Liver (tissue), 8 donors: ENCODE measurements at regions not wholly inside any gene's neighbourhood (a gene's known extent, or its start where the extent isn't known, plus 50 kb on each side); places are given as distances from the start of the nearest gene placed in this dataset.

Experiments used
- DNase-seq: peaks from one replicate; pipeline ENCODE4 v3.0.0-alpha.2; 2017; ENCODE audit warnings: low spot score
- H3K27ac ChIP-seq, 2 donors: one replicate each; pipeline ENCODE4 v1.7.0; 2013; ENCODE audit warnings: inconsistent platforms in 2 of 2, low read length in 2 of 2, control low read depth in 1 of 2, low read depth in 1 of 2, mild to moderate bottlenecking in 1 of 2
- H3K27me3 ChIP-seq, 4 donors: one replicate each; pipeline versions ENCODE4 v1.6.1 to v1.7.0; 2013; ENCODE audit warnings: low read length in 3 of 4, inconsistent platforms in 1 of 4, mild to moderate bottlenecking in 1 of 4, moderate library complexity in 1 of 4; ENCODE audit not compliant: control insufficient read depth in 4 of 4, insufficient read depth in 4 of 4
- H3K36me3 ChIP-seq, 4 donors: one replicate each; pipeline versions ENCODE4 v1.6.1 to v1.7.0; 2013; ENCODE audit warnings: low read length in 3 of 4, mild to moderate bottlenecking in 3 of 4, low read depth in 1 of 4, moderate library complexity in 1 of 4; ENCODE audit not compliant: control insufficient read depth in 4 of 4, insufficient read depth in 3 of 4
- H3K4me1 ChIP-seq, 4 donors: one replicate each; pipeline versions ENCODE4 v1.6.1 to v1.7.0; 2013; ENCODE audit warnings: low read length in 3 of 4, mild to moderate bottlenecking in 3 of 4, moderate library complexity in 1 of 4; ENCODE audit not compliant: control insufficient read depth in 4 of 4, insufficient read depth in 4 of 4
- H3K4me3 ChIP-seq, 3 donors: one replicate each; pipeline versions ENCODE4 v1.6.1 to v1.7.0; 2013; ENCODE audit warnings: low read length in 3 of 3, control low read depth in 1 of 3, low read depth in 1 of 3, mild to moderate bottlenecking in 1 of 3
- H3K9ac ChIP-seq, 2 donors: one replicate each; pipeline ENCODE4 v1.7.0; 2013; ENCODE audit warnings: low read length in 2 of 2, mild to moderate bottlenecking in 2 of 2, moderate library complexity in 2 of 2, control low read depth in 1 of 2, low read depth in 1 of 2
- H3K9me3 ChIP-seq, 4 donors: one replicate each; pipeline versions ENCODE4 v1.6.1 to v1.7.0; 2013; ENCODE audit warnings: low read length in 3 of 4; ENCODE audit not compliant: control insufficient read depth in 4 of 4
- ATF3 ChIP-seq: IDR thresholded peaks from 2 replicates; pipeline ENCODE4 v1.6.1; 2016; ENCODE audit warnings: antibody characterized with exemption
- CTCF ChIP-seq: fragments of 150-350 bp; IDR thresholded peaks from 2 replicates; pipeline ENCODE4 v1.5.1; 2017; ENCODE audit warnings: improper control_type of control experiment, low read depth, low read length; ENCODE audit not compliant: missing input control
- EGR1 ChIP-seq, 2 donors: IDR thresholded peaks; 2 replicates each; pipeline ENCODE4 v1.6.1; 2016 to 2018; ENCODE audit warnings: antibody characterized with exemption in 2 of 2, low read depth in 2 of 2
- FOXA1 ChIP-seq: IDR thresholded peaks from 2 replicates; pipeline ENCODE4 v1.6.1; 2016; ENCODE audit warnings: antibody characterized with exemption
- FOXA2 ChIP-seq: IDR thresholded peaks from 2 replicates; pipeline ENCODE4 v1.6.1; 2016; ENCODE audit warnings: antibody characterized with exemption
- GABPA ChIP-seq, 2 donors: IDR thresholded peaks in 1 of 2; conservative IDR thresholded peaks in 1 of 2; 2 replicates each; pipeline ENCODE4 v1.6.1; 2016; ENCODE audit warnings: antibody characterized with exemption in 2 of 2, mild to moderate bottlenecking in 1 of 2, moderate library complexity in 1 of 2
- HNF4A ChIP-seq, 2 donors: conservative IDR thresholded peaks; 2 replicates each; pipeline ENCODE4 v1.6.1; 2016; ENCODE audit warnings: antibody characterized with exemption in 2 of 2, mild to moderate bottlenecking in 2 of 2
- MAX ChIP-seq: IDR thresholded peaks from 2 replicates; pipeline ENCODE4 v1.6.1; 2016; ENCODE audit warnings: antibody characterized with exemption
- NR2F2 ChIP-seq: IDR thresholded peaks from 2 replicates; pipeline ENCODE4 v1.6.1; 2016; ENCODE audit warnings: antibody characterized with exemption
- RAD21 ChIP-seq, 2 donors: IDR thresholded peaks; 2 replicates each; pipeline ENCODE4 v1.6.1; 2016; ENCODE audit warnings: antibody characterized with exemption in 2 of 2, mild to moderate bottlenecking in 2 of 2
- REST ChIP-seq: IDR thresholded peaks from 2 replicates; pipeline ENCODE4 v1.6.1; 2016; ENCODE audit warnings: antibody characterized with exemption, mild to moderate bottlenecking
- RXRA ChIP-seq, 2 donors: IDR thresholded peaks; 2 replicates each; pipeline ENCODE4 v1.6.1; 2017 to 2018; ENCODE audit warnings: antibody characterized with exemption in 2 of 2, mild to moderate bottlenecking in 1 of 2
- SP1 ChIP-seq: IDR thresholded peaks from 2 replicates; pipeline ENCODE4 v1.6.1; 2018; ENCODE audit warnings: antibody characterized with exemption, mild to moderate bottlenecking
- TAF1 ChIP-seq: conservative IDR thresholded peaks from 2 replicates; pipeline ENCODE4 v1.6.1; 2016; ENCODE audit warnings: antibody characterized with exemption, mild to moderate bottlenecking
- YY1 ChIP-seq: IDR thresholded peaks from 2 replicates; pipeline ENCODE4 v1.6.1; 2016; ENCODE audit warnings: antibody characterized with exemption, mild to moderate bottlenecking
- ZBTB33 ChIP-seq: IDR thresholded peaks from 2 replicates; pipeline ENCODE4 v1.6.1; 2016; ENCODE audit warnings: antibody characterized with exemption
- WGBS: extraction: QIAGEN DNeasy Blood & Tissue Kit; methylation state at CpG from one replicate; pipeline ENCODE4 v1.1.7; 2013; 5-methylcytosine and 5-hydroxymethylcytosine counted together
- donor health status: healthy.
- donor health status: healthy.
- donor health status: healthy.
- donor health status: healthy.
- donor health status: healthy.

- Histone ChIP-seq H3K36me3 (no peaks in the 10 kb centered on the region), H3K4me1 (no peaks in the 10 kb centered on the region), H3K4me3 (no peak overlapping the region), H3K9ac (no peak overlapping the region), H3K9me3 (peaks cover 0 to 1% (median 0%) of the 10 kb centered on the region in 4 donors), H3K27ac (no peak overlapping the region), H3K27me3 (no peaks in the 10 kb centered on the region)
- 94% methylated on average over 5 of the region's 5 CpGs for WGBS
- no peak for TF ChIP-seq FOXA1
- no peak for TF ChIP-seq CTCF
- no peak for TF ChIP-seq MAX
- no peak for TF ChIP-seq HNF4A (conservative IDR thresholded peaks at IDR 0.05)
- no peak for TF ChIP-seq RXRA (IDR thresholded peaks at IDR 0.05)
- no peak for TF ChIP-seq RAD21 (IDR thresholded peaks at IDR 0.05)
- TF ChIP-seq GABPA (IDR thresholded peaks at IDR 0.05 in 1 of 2, conservative IDR thresholded peaks at IDR 0.05 in 1 of 2) = no peak
- DNase-seq = no peak
Observed at GRCh38 chr17:14594690-14595089, 293.8 kb downstream of the HS3ST3B1 start.

GRCh38 chr17:14593956-14594355, 293.1 kb downstream of the HS3ST3B1 start:
- H3K36me3 ChIP-seq = no peaks in the 10 kb centered on the region
- no peaks in the 10 kb centered on the region for H3K27me3 ChIP-seq
- H3K9me3 ChIP-seq = peaks cover 0 to 1% (median 0%) of the 10 kb centered on the region in 4 donors
- H3K4me3 ChIP-seq = no peak overlapping the region
- no peak overlapping the region for H3K9ac ChIP-seq
- no peak for DNase-seq
- H3K27ac ChIP-seq = no peak overlapping the region
- TF ChIP-seq EGR1 (IDR thresholded peaks at IDR 0.05; ENCODE audit: low read depth in 2 of 2) = no peak
- TF ChIP-seq RAD21 (IDR thresholded peaks at IDR 0.05) = no peak
- no peak for TF ChIP-seq ATF3
- no peak for TF ChIP-seq ZBTB33
- TF ChIP-seq FOXA1 = no peak
- no peak for TF ChIP-seq FOXA2
- TF ChIP-seq NR2F2 = no peak
- TF ChIP-seq SP1 = no peak
- TF ChIP-seq REST = no peak
- no peak for TF ChIP-seq CTCF
- TF ChIP-seq TAF1 = no peak
- TF ChIP-seq YY1 = no peak
- TF ChIP-seq MAX = no peak
- no peak for TF ChIP-seq GABPA (IDR thresholded peaks at IDR 0.05 in 1 of 2, conservative IDR thresholded peaks at IDR 0.05 in 1 of 2)
- 80% methylated on average over 6 of the region's 6 CpGs for WGBS
- H3K4me1 ChIP-seq = no peaks in the 10 kb centered on the region
